GM23338 (cell line): ENCODE measurements at regions not wholly inside any gene's neighbourhood (a gene's known extent, or its start where the extent isn't known, plus 50 kb on each side); places are given as distances from the start of the nearest gene placed in this dataset.

Source experiments
- ATAC-seq: fragments of 200-7000 bp; cut with Tn5 transposase; 3 replicates; pipeline ENCODE4 v1.9.1; 2020
- DNase-seq: peaks from one replicate; pipeline ENCODE4 v3.0.0-alpha.2; 2015; ENCODE audit warnings: low spot score
- H2AFZ ChIP-seq: fragments of 200-600 bp; sonication (generic); 2 replicates; pipeline ENCODE4 v1.8.0; 2016; ENCODE audit warnings: antibody characterized with exemption, mild to moderate bottlenecking, moderate library complexity
- H3F3A ChIP-seq: fragments of 200-600 bp; sonication (generic); replicated peaks from 2 replicates; pipeline ENCODE4 v1.8.0; 2017; ENCODE audit warnings: antibody characterized with exemption, mixed run types, low read depth
- H3K27ac ChIP-seq: fragments of 200-600 bp; sonication (generic); 2 replicates; pipeline ENCODE4 v1.6.1; 2016; ENCODE audit warnings: low read depth
- H3K27me3 ChIP-seq: fragments of 200-600 bp; sonication (generic); 2 replicates; pipeline ENCODE4 v1.8.0; 2016; ENCODE audit warnings: mild to moderate bottlenecking, mixed run types, moderate library complexity; ENCODE audit not compliant: insufficient read depth
- H3K36me3 ChIP-seq: fragments of 200-600 bp; sonication (generic); 2 replicates; pipeline ENCODE4 v1.8.0; 2016; ENCODE audit warnings: mild to moderate bottlenecking; ENCODE audit not compliant: insufficient read depth
- H3K4me1 ChIP-seq: fragments of 200-600 bp; sonication (generic); 2 replicates; pipeline ENCODE4 v1.8.0; 2016; ENCODE audit warnings: mild to moderate bottlenecking, moderate library complexity; ENCODE audit not compliant: insufficient read depth
- H3K4me2 ChIP-seq: fragments of 200-600 bp; sonication (generic); 2 replicates; pipeline ENCODE4 v1.7.1; 2017; ENCODE audit warnings: mixed run types
- H3K4me3 ChIP-seq: fragments of 200-600 bp; sonication (generic); 2 replicates; pipeline ENCODE4 v1.6.1; 2016; ENCODE audit warnings: mixed run types
- H3K79me2 ChIP-seq: fragments of 200-600 bp; sonication (generic); replicated peaks from 2 replicates; pipeline ENCODE4 v1.8.0; 2017; ENCODE audit warnings: mild to moderate bottlenecking; ENCODE audit not compliant: insufficient read depth
- H3K9me2 ChIP-seq: fragments of 200-600 bp; sonication (generic); 2 replicates; pipeline ENCODE4 v1.8.0; 2017; ENCODE audit not compliant: insufficient read depth
- H4K20me1 ChIP-seq: fragments of 200-600 bp; sonication (generic); replicated peaks from 2 replicates; pipeline ENCODE4 v1.8.0; 2017; ENCODE audit warnings: mild to moderate bottlenecking; ENCODE audit not compliant: insufficient read depth
- H3K27ac Mint-ChIP-seq: 2 replicates; pipeline ENCODE4 v1.8.0; 2020; ENCODE audit warnings: inconsistent platforms, mild to moderate bottlenecking, moderate library complexity, mixed read lengths
- H3K27me3 Mint-ChIP-seq: 3 replicates; pipeline ENCODE4 v1.8.0; 2022; ENCODE audit warnings: low read depth, mild to moderate bottlenecking, moderate library complexity, mixed read lengths, inconsistent platforms; ENCODE audit not compliant: insufficient read depth, poor library complexity
- H3K36me3 Mint-ChIP-seq: 3 replicates; pipeline ENCODE4 v1.8.0; 2021; ENCODE audit warnings: low read depth, mild to moderate bottlenecking, inconsistent platforms, moderate library complexity, mixed read lengths
- H3K4me1 Mint-ChIP-seq: 3 replicates; pipeline ENCODE4 v1.8.0; 2020; ENCODE audit warnings: mild to moderate bottlenecking, inconsistent platforms, mixed read lengths
- H3K4me3 Mint-ChIP-seq: 3 replicates; pipeline ENCODE4 v1.8.0; 2021; ENCODE audit warnings: moderate library complexity, mild to moderate bottlenecking, inconsistent platforms, mixed read lengths
- H3K9me3 Mint-ChIP-seq: 3 replicates; pipeline ENCODE4 v1.8.0; 2020; ENCODE audit warnings: moderate library complexity, mild to moderate bottlenecking, inconsistent platforms, mixed read lengths
- CREB1 ChIP-seq: fragments of 250-450 bp; sonication (Bioruptor Pico); IDR thresholded peaks from 2 replicates; pipeline ENCODE4 v1.5.0; 2020; ENCODE audit warnings: low read depth, mild to moderate bottlenecking, moderate library complexity
- CTCF ChIP-seq, 2 experiments: fragments of 200-600 bp in 1 of 2; sonication (generic) in 1 of 2; conservative IDR thresholded peaks; 2 replicates each; pipeline versions ENCODE4 v1.5.1 to v1.6.1; 2016 to 2017; ENCODE audit warnings: antibody characterized with exemption in 2 of 2, low read depth in 2 of 2, mild to moderate bottlenecking in 2 of 2, moderate library complexity in 1 of 2
- ETS1 ChIP-seq: IDR thresholded peaks from 2 replicates; pipeline ENCODE4 v1.6.1; 2016; ENCODE audit warnings: antibody characterized with exemption
- EZH2 ChIP-seq: fragments of 200-600 bp; sonication (generic); IDR thresholded peaks from one replicate; pipeline ENCODE4 v1.8.0; 2017; ENCODE audit warnings: antibody characterized with exemption, mild to moderate bottlenecking, low read depth; ENCODE audit not compliant: unreplicated experiment
- EZH2phosphoT487 ChIP-seq: fragments of 200-600 bp; sonication (generic); IDR thresholded peaks from one replicate; pipeline ENCODE4 v1.8.1; 2018; ENCODE audit warnings: antibody characterized with exemption; ENCODE audit not compliant: unreplicated experiment
- JUNB ChIP-seq: IDR thresholded peaks from one replicate; pipeline ENCODE4 v1.6.1; 2016; ENCODE audit warnings: antibody characterized with exemption; ENCODE audit not compliant: unreplicated experiment
- ZNF114 ChIP-seq: fragments of 250-450 bp; sonication (Bioruptor Pico); IDR thresholded peaks from 2 replicates; pipeline ENCODE4 v1.5.0; 2020; ENCODE audit warnings: mild to moderate bottlenecking, moderate library complexity
- ZNF331 ChIP-seq: fragments of 250-450 bp; sonication (Bioruptor Pico); IDR thresholded peaks from 2 replicates; pipeline ENCODE4 v1.5.0; 2020; ENCODE audit warnings: low read depth, mild to moderate bottlenecking, moderate library complexity
- ZNF462 ChIP-seq: fragments of 250-450 bp; sonication (Bioruptor Pico); IDR thresholded peaks from 2 replicates; pipeline ENCODE4 v1.5.0; 2020; ENCODE audit warnings: mild to moderate bottlenecking, moderate library complexity

- no peaks in the 10 kb centered on the region for H3K4me1 ChIP-seq
- no peak overlapping the region for H3K4me2 ChIP-seq
- H3K27me3 ChIP-seq, result no peaks in the 10 kb centered on the region
- no peaks in the 10 kb centered on the region for H4K20me1 ChIP-seq
- no peaks in the 10 kb centered on the region for H3K36me3 ChIP-seq
- H3F3A ChIP-seq, result no peaks in the 10 kb centered on the region
- no peaks in the 10 kb centered on the region for H3K79me2 ChIP-seq
- no peak overlapping the region for H2AFZ ChIP-seq
- Mint-ChIP-seq H3K27ac (no peak overlapping the region), H3K27me3 (no peaks in the 10 kb centered on the region), H3K4me1 (no peaks in the 10 kb centered on the region), H3K9me3 (peaks cover 7% of the 10 kb centered on the region; the same call in 2 of the 3 replicates), H3K36me3 (peaks cover 2% of the 10 kb centered on the region; the same call in 1 of the 3 replicates), H3K4me3 (no peak overlapping the region)
- H3K9me2 ChIP-seq, result no peaks in the 10 kb centered on the region
- ATAC-seq (no peak), DNase-seq (no peak)
- no peak overlapping the region for H3K27ac ChIP-seq
- TF ChIP-seq ETS1, result no peak
- TF ChIP-seq ZNF462 (CRISPR knock-in tag), result no peak
- no peak for TF ChIP-seq ZNF114 (CRISPR knock-in tag)
- no peak for TF ChIP-seq EZH2
- TF ChIP-seq CTCF (conservative IDR thresholded peaks at IDR 0.05; ENCODE audit: low read depth in 2 of 2), result no peak
- no peak for TF ChIP-seq CREB1
- TF ChIP-seq ZNF331 (CRISPR knock-in tag), result no peak
- no peak for TF ChIP-seq EZH2phosphoT487
- no peak for TF ChIP-seq JUNB
- no peak overlapping the region for H3K4me3 ChIP-seq
Observed at GRCh38 chr5:58064801-58065200, 395.1 kb downstream of the PLK2 start.
